Esophagus squamous epithelium (tissue), 5 donors: ENCODE measurements at regions not wholly inside any gene's neighbourhood (a gene's known extent, or its start where the extent isn't known, plus 50 kb on each side); places are given as distances from the start of the nearest gene placed in this dataset.

Experiments used
- DNase-seq: peaks from one replicate; lab custom pipeline; 2025; lab: John Stamatoyannopoulos, UW
- H3K27ac ChIP-seq, 4 donors: fragments of 200-600 bp; sonication (generic); one replicate each; pipeline ENCODE4 v1.5.1; 2016 to 2019; ENCODE audit warnings: mild to moderate bottlenecking in 1 of 4
- H3K27me3 ChIP-seq, 4 donors: fragments of 200-600 bp; sonication (generic); 1 replicate in 3 of 4; 2 replicates in 1 of 4; pipeline versions ENCODE4 v1.5.1 to v1.6.0; 2017 to 2021; ENCODE audit warnings: antibody characterized with exemption in 1 of 4
- H3K36me3 ChIP-seq, 3 donors: fragments of 200-600 bp; sonication (generic); one replicate each; pipeline ENCODE4 v1.5.1; 2016 to 2019
- H3K4me1 ChIP-seq, 3 donors: fragments of 200-600 bp; sonication (generic); one replicate each; pipeline ENCODE4 v1.5.1; 2017 to 2019
- H3K4me3 ChIP-seq, 4 donors: fragments of 200-600 bp; sonication (generic); 1 replicate in 3 of 4; 2 replicates in 1 of 4; pipeline ENCODE4 v1.5.1; 2016 to 2019; ENCODE audit warnings: mild to moderate bottlenecking in 2 of 4, moderate library complexity in 1 of 4
- H3K9me3 ChIP-seq, 3 donors: fragments of 200-600 bp; sonication (generic); one replicate each; pipeline ENCODE4 v1.5.1; 2016 to 2019
- CTCF ChIP-seq, 6 experiments: fragments of 450-650 bp in 4 of 6; fragments of 200-600 bp in 2 of 6; sonication (generic) in 2 of 6; IDR thresholded peaks; one replicate each; pipeline ENCODE4 v1.5.1; 2016 to 2019; ENCODE audit warnings: antibody characterized with exemption in 6 of 6, mild to moderate bottlenecking in 4 of 6, moderate library complexity in 4 of 6
- POLR2A ChIP-seq, 4 donors: fragments of 450-650 bp; IDR thresholded peaks; one replicate each; pipeline ENCODE4 v1.6.1; 2017; ENCODE audit warnings: antibody characterized with exemption in 4 of 4, mild to moderate bottlenecking in 4 of 4, moderate library complexity in 3 of 4
- WGBS, 2 donors: methylation state at CpG; one replicate each; pipeline ENCODE4 v1.1.5; 2018; 5-methylcytosine and 5-hydroxymethylcytosine counted together
- intact Hi-C: fragments of 100-400 bp; cut with DNase I; formaldehyde crosslinking; loops from one replicate; pipeline ENCODE4 v1.15.0; 2022
- donor health status: DM: yes; HTN: yes; CAD: no.

DNA sequence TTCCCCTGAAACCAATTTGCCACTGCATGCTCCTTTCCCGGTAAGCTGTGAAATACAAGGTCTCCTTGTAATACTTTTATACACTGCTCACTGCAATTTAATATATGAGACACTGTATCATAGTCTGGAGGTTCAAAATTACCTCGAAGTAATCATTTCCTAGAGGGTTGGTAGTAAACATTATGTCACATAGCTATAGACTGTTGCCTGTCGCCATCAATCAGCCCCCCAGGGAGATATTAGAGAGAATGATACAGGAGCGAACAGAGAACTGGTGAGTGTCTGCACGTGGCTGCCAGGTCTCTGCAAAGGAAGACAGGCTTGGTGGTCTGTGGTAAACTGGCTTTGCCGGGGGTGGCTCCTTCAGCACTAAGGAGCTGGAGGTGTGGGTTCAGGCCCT, 165.5 kb upstream of the WSCD2 start:
- intact Hi-C loops = no loop called here
- no peak for TF ChIP-seq POLR2A (IDR thresholded peaks at IDR 0.05)
- no peak for TF ChIP-seq CTCF (IDR thresholded peaks at IDR 0.05)

GRCh38 chr12:107967170-107967569, 161.9 kb upstream of the WSCD2 start:
- Histone ChIP-seq H3K4me3 (no peak overlapping the region), H3K27me3 (no peaks in the 10 kb centered on the region), H3K4me1 (no peaks in the 10 kb centered on the region), H3K27ac (no peak overlapping the region), H3K9me3 (no peaks in the 10 kb centered on the region), H3K36me3 (no peaks in the 10 kb centered on the region)
- intact Hi-C loops = no loop called here
- TF ChIP-seq CTCF (IDR thresholded peaks at IDR 0.05) (no peak), POLR2A (IDR thresholded peaks at IDR 0.05) (no peak)
- WGBS, 2 donors = 74 to 80% methylated on average over 1 to 2 of the region's 4 CpGs
- DNase-seq = no peak

More for the DNA sequence above, 165.5 kb upstream of the WSCD2 start:
- Histone ChIP-seq H3K27me3 (no peaks in the 10 kb centered on the region), H3K27ac (no peak overlapping the region), H3K4me3 (no peak overlapping the region), H3K9me3 (no peaks in the 10 kb centered on the region), H3K36me3 (no peaks in the 10 kb centered on the region), H3K4me1 (no peaks in the 10 kb centered on the region)
- 63 to 70% methylated on average over 6 of the region's 6 CpGs for WGBS, 2 donors
- DNase-seq = no peak

DNA sequence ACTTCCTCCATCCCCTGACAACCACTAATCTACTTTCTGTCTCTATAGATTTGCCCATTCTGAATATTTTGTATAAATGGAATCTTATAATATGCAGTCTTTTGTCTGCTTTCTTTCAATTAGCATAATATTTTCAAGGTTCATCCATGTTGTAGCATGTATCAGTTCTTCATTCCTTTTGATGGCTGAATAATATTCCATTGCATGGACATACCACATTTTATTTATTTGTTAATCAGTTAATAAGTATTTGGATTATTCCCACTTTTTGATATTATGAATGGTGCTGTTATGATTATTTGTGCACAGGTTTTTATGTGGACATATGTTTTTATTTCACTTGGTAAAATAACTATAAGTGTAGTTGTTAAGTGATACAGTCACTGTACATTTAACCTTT, 155.1 kb upstream of the WSCD2 start:
- H3K4me1 ChIP-seq = no peaks in the 10 kb centered on the region
- no peak for DNase-seq
- peaks cover 0 to 14% (median 0%) of the 10 kb centered on the region in 4 donors for H3K27me3 ChIP-seq
- intact Hi-C loops = no loop called here
- no peak overlapping the region for H3K4me3 ChIP-seq
- H3K27ac ChIP-seq = no peak overlapping the region
- TF ChIP-seq CTCF (IDR thresholded peaks at IDR 0.05) = no peak
- no peak for TF ChIP-seq POLR2A (IDR thresholded peaks at IDR 0.05)
- H3K36me3 ChIP-seq = no peaks in the 10 kb centered on the region
- peaks cover 0 to 8% (median 7%) of the 10 kb centered on the region in 3 donors for H3K9me3 ChIP-seq

- H3K4me3 ChIP-seq = no peak overlapping the region
- TF ChIP-seq POLR2A (IDR thresholded peaks at IDR 0.05) (no peak), CTCF (IDR thresholded peaks at IDR 0.05) (no peak)
- intact Hi-C loops = no loop called here
- peaks cover 0 to 8% (median 7%) of the 10 kb centered on the region in 3 donors for H3K9me3 ChIP-seq
- DNase-seq = no peak
- no peaks in the 10 kb centered on the region for H3K4me1 ChIP-seq
- H3K27ac ChIP-seq = no peak overlapping the region
- no peaks in the 10 kb centered on the region for H3K36me3 ChIP-seq
- H3K27me3 ChIP-seq = peaks cover 0 to 23% (median 0%) of the 10 kb centered on the region in 4 donors
These were observed 152.8 kb upstream of the WSCD2 start for GRCh38 chr12:107976331-107976730.

GRCh38 chr12:107978201-107978600, 150.9 kb upstream of the WSCD2 start:
- H3K36me3 ChIP-seq = no peaks in the 10 kb centered on the region
- H3K27me3 ChIP-seq = peaks cover 0 to 21% (median 0%) of the 10 kb centered on the region in 4 donors
- DNase-seq = no peak
- H3K4me1 ChIP-seq = no peaks in the 10 kb centered on the region
- intact Hi-C loops = no loop called here
- no peak overlapping the region for H3K27ac ChIP-seq
- peaks cover 0 to 8% (median 7%) of the 10 kb centered on the region in 3 donors for H3K9me3 ChIP-seq
- H3K4me3 ChIP-seq = no peak overlapping the region
- TF ChIP-seq CTCF (IDR thresholded peaks at IDR 0.05) (no peak), POLR2A (IDR thresholded peaks at IDR 0.05) (no peak)
- WGBS, 2 donors = 48 to 72% methylated on average over 5 of the region's 5 CpGs
